ENCODE measurements at regions not wholly inside any gene's neighbourhood (a gene's known extent, or its start where the extent isn't known, plus 50 kb on each side); places are given as distances from the start of the nearest gene placed in this dataset.

- no peak for TF ChIP-seq POLR2A (IDR thresholded peaks at IDR 0.05; ENCODE audit: low read length)
- no peak for TF ChIP-seq GATA1 (IDR thresholded peaks at IDR 0.05; ENCODE audit: low read depth, low read length)
Measured at GRCh38 chr5:87650284-87650683, 237.6 kb upstream of the CCNH start.

Data from erythroblast (primary cell).